Nephron progenitor cell (in vitro differentiated cells): ENCODE measurements at regions not wholly inside any gene's neighbourhood (a gene's known extent, or its start where the extent isn't known, plus 50 kb on each side); places are given as distances from the start of the nearest gene placed in this dataset.

Experiments
- DNase-seq: peaks from one replicate; pipeline ENCODE4 v3.0.0; 2021
- H3K27ac Mint-ChIP-seq: 2 replicates; pipeline ENCODE4 v1.8.0; 2021; ENCODE audit warnings: mild to moderate bottlenecking, moderate library complexity, mixed read lengths
- H3K27me3 Mint-ChIP-seq: 2 replicates; pipeline ENCODE4 v1.8.0; 2021; ENCODE audit warnings: mild to moderate bottlenecking, low read depth, mixed read lengths; ENCODE audit not compliant: poor library complexity
- H3K36me3 Mint-ChIP-seq: 2 replicates; pipeline ENCODE4 v1.8.0; 2021; ENCODE audit warnings: low read depth, mixed read lengths
- H3K4me1 Mint-ChIP-seq: 2 replicates; pipeline ENCODE4 v1.8.0; 2021; ENCODE audit warnings: mixed read lengths
- H3K4me3 Mint-ChIP-seq: 2 replicates; pipeline ENCODE4 v1.8.0; 2021; ENCODE audit warnings: mild to moderate bottlenecking, moderate library complexity, mixed read lengths
- H3K9me3 Mint-ChIP-seq: 2 replicates; pipeline ENCODE4 v1.8.0; 2021; ENCODE audit warnings: mild to moderate bottlenecking, moderate library complexity, mixed read lengths
- CTCF ChIP-seq: fragments of 200-600 bp; sonication (generic); IDR thresholded peaks from 2 replicates; pipeline ENCODE4 v1.5.0; 2021; ENCODE audit warnings: antibody characterized with exemption

GRCh38 chr5:6117212-6117611 is 261.1 kb downstream of the MED10 start:
- H3K36me3 Mint-ChIP-seq, result no peaks in the 10 kb centered on the region
- no peak for DNase-seq
- peaks cover 12% of the 10 kb centered on the region for H3K27me3 Mint-ChIP-seq
- no peaks in the 10 kb centered on the region for H3K9me3 Mint-ChIP-seq
- no peak for TF ChIP-seq CTCF
- H3K4me3 Mint-ChIP-seq, result no peak overlapping the region
- peaks cover 25% of the 10 kb centered on the region for H3K4me1 Mint-ChIP-seq
- no peak overlapping the region for H3K27ac Mint-ChIP-seq

- no peak for TF ChIP-seq CTCF
- Mint-ChIP-seq H3K9me3 (no peaks in the 10 kb centered on the region), H3K27ac (peak overlapping the region; percentile 21), H3K27me3 (peaks cover 16% of the 10 kb centered on the region), H3K4me1 (peaks cover 29% of the 10 kb centered on the region), H3K4me3 (no peak overlapping the region), H3K36me3 (no peaks in the 10 kb centered on the region)
- no peak for DNase-seq
Measured at GRCh38 chr5:6115852-6116251, 262.5 kb downstream of the MED10 start.

- Mint-ChIP-seq H3K27me3 (peaks cover 12% of the 10 kb centered on the region), H3K9me3 (no peaks in the 10 kb centered on the region), H3K36me3 (no peaks in the 10 kb centered on the region), H3K27ac (no peak overlapping the region), H3K4me3 (no peak overlapping the region), H3K4me1 (peaks cover 50% of the 10 kb centered on the region)
- TF ChIP-seq CTCF, result no peak
- no peak for DNase-seq
Measured at GRCh38 chr5:6112538-6112937, 265.8 kb downstream of the MED10 start.

- H3K27ac Mint-ChIP-seq, result no peak overlapping the region
- no peaks in the 10 kb centered on the region for H3K9me3 Mint-ChIP-seq
- H3K36me3 Mint-ChIP-seq, result no peaks in the 10 kb centered on the region
- TF ChIP-seq CTCF, result no peak
- no peak overlapping the region for H3K4me3 Mint-ChIP-seq
- peaks cover 12% of the 10 kb centered on the region for H3K27me3 Mint-ChIP-seq
- H3K4me1 Mint-ChIP-seq, result peaks cover 53% of the 10 kb centered on the region
- no peak for DNase-seq
Measured at GRCh38 chr5:6112125-6112524, 266.2 kb downstream of the MED10 start.

GRCh38 chr5:6111131-6111530 is 267.2 kb downstream of the MED10 start:
- DNase-seq, result no peak
- Mint-ChIP-seq H3K9me3 (no peaks in the 10 kb centered on the region), H3K27ac (no peak overlapping the region), H3K4me3 (no peak overlapping the region), H3K27me3 (peaks cover 10% of the 10 kb centered on the region), H3K4me1 (peaks cover 52% of the 10 kb centered on the region), H3K36me3 (no peaks in the 10 kb centered on the region)
- TF ChIP-seq CTCF, result no peak

GRCh38 chr5:6110441-6111005 is 267.8 kb downstream of the MED10 start:
- Mint-ChIP-seq H3K9me3 (no peaks in the 10 kb centered on the region), H3K36me3 (no peaks in the 10 kb centered on the region), H3K4me1 (peaks cover 46% of the 10 kb centered on the region), H3K27me3 (peaks cover 4% of the 10 kb centered on the region), H3K27ac (no peak overlapping the region), H3K4me3 (no peak overlapping the region)
- TF ChIP-seq CTCF, result no peak
- no peak for DNase-seq
